DOHH2 (cell line): ENCODE measurements at regions not wholly inside any gene's neighbourhood (a gene's known extent, or its start where the extent isn't known, plus 50 kb on each side); places are given as distances from the start of the nearest gene placed in this dataset.

Source experiments
- EZH2phosphoT487 ChIP-seq: fragments of 200-600 bp; sonication (generic); IDR thresholded peaks from 2 replicates; pipeline ENCODE4 v1.6.1; 2017; ENCODE audit warnings: borderline replicate concordance, mild to moderate bottlenecking, antibody characterized with exemption, low read length, moderate library complexity, mixed read lengths
- TF ChIP-seq, protein P1 (sequence below): fragments of 200-600 bp; sonication (generic); IDR thresholded peaks from one replicate; pipeline ENCODE4 v1.5.1; 2014; ENCODE audit warnings: antibody characterized with exemption, mild to moderate bottlenecking, low read depth, low read length; ENCODE audit not compliant: poor library complexity, severe bottlenecking

DNA sequence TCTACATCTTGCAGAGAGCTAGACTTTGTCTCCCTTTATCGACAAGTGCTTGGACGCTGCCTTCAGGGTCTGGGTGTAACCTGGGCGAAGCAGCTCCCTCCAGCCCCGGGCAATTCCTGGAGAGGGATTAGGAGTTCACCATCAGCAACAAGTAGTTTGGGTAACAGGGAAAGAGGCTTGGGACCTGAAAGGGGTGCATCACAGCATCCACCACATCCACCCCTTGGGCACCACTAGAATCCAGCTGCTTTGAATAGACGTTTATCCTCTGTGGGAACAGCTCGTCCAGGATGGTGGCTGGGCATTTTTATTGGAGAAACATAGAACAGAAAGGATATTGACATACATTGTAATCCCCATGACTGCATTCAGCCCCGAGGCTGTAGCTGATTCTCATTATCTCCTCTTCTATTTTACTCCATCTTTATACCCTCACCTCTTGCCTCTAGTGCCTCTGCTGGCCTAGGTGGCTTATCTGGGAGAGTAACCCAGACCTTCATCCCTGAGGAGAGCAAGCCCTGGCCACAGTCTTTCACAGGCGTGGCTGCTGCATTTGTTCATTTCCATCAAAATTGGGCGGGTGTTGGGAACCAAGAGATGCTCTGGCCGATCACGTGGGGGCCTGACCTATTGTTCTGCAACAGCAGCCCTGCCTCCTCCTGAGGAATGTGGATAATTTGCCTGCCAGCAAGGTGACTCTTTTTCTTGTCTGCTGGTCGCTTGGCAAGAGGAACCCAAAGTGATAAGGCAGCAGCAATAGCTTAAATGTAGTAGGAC, 109.2 kb upstream of the RALGAPA2 start:
- TF ChIP-seq, protein P1, sequence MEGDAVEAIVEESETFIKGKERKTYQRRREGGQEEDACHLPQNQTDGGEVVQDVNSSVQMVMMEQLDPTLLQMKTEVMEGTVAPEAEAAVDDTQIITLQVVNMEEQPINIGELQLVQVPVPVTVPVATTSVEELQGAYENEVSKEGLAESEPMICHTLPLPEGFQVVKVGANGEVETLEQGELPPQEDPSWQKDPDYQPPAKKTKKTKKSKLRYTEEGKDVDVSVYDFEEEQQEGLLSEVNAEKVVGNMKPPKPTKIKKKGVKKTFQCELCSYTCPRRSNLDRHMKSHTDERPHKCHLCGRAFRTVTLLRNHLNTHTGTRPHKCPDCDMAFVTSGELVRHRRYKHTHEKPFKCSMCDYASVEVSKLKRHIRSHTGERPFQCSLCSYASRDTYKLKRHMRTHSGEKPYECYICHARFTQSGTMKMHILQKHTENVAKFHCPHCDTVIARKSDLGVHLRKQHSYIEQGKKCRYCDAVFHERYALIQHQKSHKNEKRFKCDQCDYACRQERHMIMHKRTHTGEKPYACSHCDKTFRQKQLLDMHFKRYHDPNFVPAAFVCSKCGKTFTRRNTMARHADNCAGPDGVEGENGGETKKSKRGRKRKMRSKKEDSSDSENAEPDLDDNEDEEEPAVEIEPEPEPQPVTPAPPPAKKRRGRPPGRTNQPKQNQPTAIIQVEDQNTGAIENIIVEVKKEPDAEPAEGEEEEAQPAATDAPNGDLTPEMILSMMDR, result no peak
- TF ChIP-seq EZH2phosphoT487, result no peak
